ENCODE measurements at regions not wholly inside any gene's neighbourhood (a gene's known extent, or its start where the extent isn't known, plus 50 kb on each side); places are given as distances from the start of the nearest gene placed in this dataset.

- peaks cover 41% of the 10 kb centered on the region for H3K4me1 Mint-ChIP-seq
- peaks cover 17 to 57% (median 29%) of the 10 kb centered on the region in 7 donors for H3K9me3 Mint-ChIP-seq
- Histone ChIP-seq H4K20me1 (ENCODE audit: insufficient read depth, low read length) (no peaks in the 10 kb centered on the region), H3K9ac (ENCODE audit: insufficient read depth, low read length, poor library complexity, severe bottlenecking) (peak overlapping the region; percentile 24), H3K9me3 (replicated peaks in 1 of 2; ENCODE audit: control insufficient read depth in 1 of 2, insufficient read depth in 1 of 2, low read length in 2 of 2) (peaks cover 26 to 35% of the 10 kb centered on the region in 2 donors), H3K4me1 (ENCODE audit: control insufficient read depth in 1 of 2, insufficient read depth in 2 of 2, low read length in 2 of 2) (peaks cover 22 to 33% of the 10 kb centered on the region in 2 donors), H3K36me3 (replicated peaks in 1 of 2; ENCODE audit: control insufficient read depth in 1 of 2, insufficient read depth in 2 of 2, low read length in 2 of 2) (no peaks in the 10 kb centered on the region), H3K4me3 (replicated peaks in 1 of 3; ENCODE audit: low read depth in 2 of 3, low read length in 3 of 3) (peak overlapping the region; percentile 4 to 68 (median 4)), H2AFZ (ENCODE audit: insufficient read depth, low read depth, low read length, poor library complexity, severe bottlenecking) (peak overlapping the region; percentile 73), H3K27me3 (ENCODE audit: control insufficient read depth in 2 of 2, insufficient read depth in 2 of 2, low read length in 2 of 2) (peaks cover 0 to 25% of the 10 kb centered on the region in 2 donors), H3K27ac (ENCODE audit: low read depth in 1 of 2, low read length in 2 of 2) (peak overlapping the region in 1 of 2 donors; percentile 15), H3K79me2 (ENCODE audit: insufficient read depth, low read length) (no peaks in the 10 kb centered on the region), H3K4me2 (replicated peaks; ENCODE audit: extremely low read depth, low read length, poor library complexity, severe bottlenecking) (peak overlapping the region; percentile 71)
- peak in 1 of 3 donors; percentile 4 for DNase-seq
- TF ChIP-seq CTCF (IDR thresholded peaks at IDR 0.05): no peak
- peak overlapping the region; percentile 70 to 84 for H3K4me3 Mint-ChIP-seq
- H3K27me3 Mint-ChIP-seq (ENCODE audit: low read depth in 3 of 3): peaks cover 52 to 73% (median 56%) of the 10 kb centered on the region in 3 donors
- WGBS (ENCODE audit: insufficient coverage): 94% methylated on average over 10 of the region's 18 CpGs
- peak overlapping the region in 5 of 7 donors; percentile 16 to 72 (median 23) for H3K27ac Mint-ChIP-seq
- H3K36me3 Mint-ChIP-seq: peaks cover 0 to 5% of the 10 kb centered on the region in 2 donors
- intact Hi-C loops (cut with micrococcal nuclease): no loop called here
These were observed 71.9 kb downstream of the FOXL3 start for GRCh38 chr7:361680-362401.

- Histone ChIP-seq H4K20me1 (ENCODE audit: insufficient read depth, low read length) (no peaks in the 10 kb centered on the region), H3K9me3 (replicated peaks in 1 of 2; ENCODE audit: control insufficient read depth in 1 of 2, insufficient read depth in 1 of 2, low read length in 2 of 2) (peaks cover 26 to 33% of the 10 kb centered on the region in 2 donors), H3K4me3 (replicated peaks in 1 of 3; ENCODE audit: low read depth in 2 of 3, low read length in 3 of 3) (peak overlapping the region; percentile 4 to 68 (median 4)), H3K27me3 (ENCODE audit: control insufficient read depth in 2 of 2, insufficient read depth in 2 of 2, low read length in 2 of 2) (peaks cover 0 to 25% of the 10 kb centered on the region in 2 donors), H2AFZ (ENCODE audit: insufficient read depth, low read depth, low read length, poor library complexity, severe bottlenecking) (peak overlapping the region; percentile 73), H3K4me2 (replicated peaks; ENCODE audit: extremely low read depth, low read length, poor library complexity, severe bottlenecking) (peak overlapping the region; percentile 71), H3K36me3 (replicated peaks in 1 of 2; ENCODE audit: control insufficient read depth in 1 of 2, insufficient read depth in 2 of 2, low read length in 2 of 2) (no peaks in the 10 kb centered on the region), H3K9ac (ENCODE audit: insufficient read depth, low read length, poor library complexity, severe bottlenecking) (peak overlapping the region; percentile 24), H3K27ac (ENCODE audit: low read depth in 1 of 2, low read length in 2 of 2) (peak overlapping the region; percentile 15 to 24), H3K4me1 (ENCODE audit: control insufficient read depth in 1 of 2, insufficient read depth in 2 of 2, low read length in 2 of 2) (peaks cover 22 to 33% of the 10 kb centered on the region in 2 donors), H3K79me2 (ENCODE audit: insufficient read depth, low read length) (no peaks in the 10 kb centered on the region)
- Mint-ChIP-seq H3K36me3 (peaks cover 0 to 5% of the 10 kb centered on the region in 2 donors), H3K4me1 (peaks cover 43% of the 10 kb centered on the region), H3K27me3 (ENCODE audit: low read depth in 3 of 3) (peaks cover 50 to 71% (median 54%) of the 10 kb centered on the region in 3 donors), H3K9me3 (peaks cover 17 to 57% (median 28%) of the 10 kb centered on the region in 7 donors), H3K4me3 (peak overlapping the region; percentile 70 to 84), H3K27ac (peak overlapping the region in 6 of 7 donors; percentile 16 to 72 (median 26))
- no peak for TF ChIP-seq CTCF (IDR thresholded peaks at IDR 0.05)
- peak in 2 of 3 donors; percentile 2 to 33 for DNase-seq
- WGBS (ENCODE audit: insufficient coverage): 8% methylated on average over 13 of the region's 23 CpGs
- intact Hi-C loops (cut with micrococcal nuclease): no loop called here
These were observed 72.6 kb downstream of the FOXL3 start for GRCh38 chr7:362402-363096.

All from CD14-positive monocyte (primary cell).